ENCODE measurements at regions not wholly inside any gene's neighbourhood (a gene's known extent, or its start where the extent isn't known, plus 50 kb on each side); places are given as distances from the start of the nearest gene placed in this dataset.

- TF ChIP-seq, protein P1, sequence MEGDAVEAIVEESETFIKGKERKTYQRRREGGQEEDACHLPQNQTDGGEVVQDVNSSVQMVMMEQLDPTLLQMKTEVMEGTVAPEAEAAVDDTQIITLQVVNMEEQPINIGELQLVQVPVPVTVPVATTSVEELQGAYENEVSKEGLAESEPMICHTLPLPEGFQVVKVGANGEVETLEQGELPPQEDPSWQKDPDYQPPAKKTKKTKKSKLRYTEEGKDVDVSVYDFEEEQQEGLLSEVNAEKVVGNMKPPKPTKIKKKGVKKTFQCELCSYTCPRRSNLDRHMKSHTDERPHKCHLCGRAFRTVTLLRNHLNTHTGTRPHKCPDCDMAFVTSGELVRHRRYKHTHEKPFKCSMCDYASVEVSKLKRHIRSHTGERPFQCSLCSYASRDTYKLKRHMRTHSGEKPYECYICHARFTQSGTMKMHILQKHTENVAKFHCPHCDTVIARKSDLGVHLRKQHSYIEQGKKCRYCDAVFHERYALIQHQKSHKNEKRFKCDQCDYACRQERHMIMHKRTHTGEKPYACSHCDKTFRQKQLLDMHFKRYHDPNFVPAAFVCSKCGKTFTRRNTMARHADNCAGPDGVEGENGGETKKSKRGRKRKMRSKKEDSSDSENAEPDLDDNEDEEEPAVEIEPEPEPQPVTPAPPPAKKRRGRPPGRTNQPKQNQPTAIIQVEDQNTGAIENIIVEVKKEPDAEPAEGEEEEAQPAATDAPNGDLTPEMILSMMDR (conservative IDR thresholded peaks at IDR 0.05; ENCODE audit: low read depth, low read length) = no peak
- no peak for TF ChIP-seq RCOR1 (IDR thresholded peaks at IDR 0.05; ENCODE audit: insufficient replicate concordance, low read length)
- TF ChIP-seq MAFK (IDR thresholded peaks at IDR 0.05; ENCODE audit: low read depth, low read length) = no peak
- TF ChIP-seq BHLHE40 (IDR thresholded peaks at IDR 0.05; ENCODE audit: low read depth, low read length) = no peak
- TF ChIP-seq POLR2A (IDR thresholded peaks at IDR 0.05; ENCODE audit: low read depth, low read length) = no peak
- no peak for TF ChIP-seq RAD21 (IDR thresholded peaks at IDR 0.05; ENCODE audit: low read length)
- no peak for TF ChIP-seq NFE2L2 (IDR thresholded peaks at IDR 0.05; ENCODE audit: low read depth, low read length)
- TF ChIP-seq MXI1 (IDR thresholded peaks at IDR 0.05; ENCODE audit: borderline replicate concordance, low read depth, low read length) = no peak
Observed at GRCh38 chr14:42565556-42565955, 958.9 kb downstream of the LRFN5 start.
